ENCODE measurements at regions not wholly inside any gene's neighbourhood (a gene's known extent, or its start where the extent isn't known, plus 50 kb on each side); places are given as distances from the start of the nearest gene placed in this dataset.
"Not testable (repeated sequence)": the region's sequence is repeated elsewhere in the genome, so short reads cannot be mapped to it uniquely, and the experiment has no call there.

GRCh38 chr6:16944596-16944995 is 157.3 kb upstream of the STMND1 start:
- no peak for DNase-seq
- no peaks in the 10 kb centered on the region for H3K4me1 Mint-ChIP-seq
- H3K27ac Mint-ChIP-seq, result no peak overlapping the region
- no peaks in the 10 kb centered on the region for H3K9me3 Mint-ChIP-seq (ENCODE audit: low read depth)
- CTCF ChIA-PET, result interaction anchor here (0.6 kb wide), 1 partner anchor 39 kb away, joined by 3 read pairs; no protein-coding TSS in a partner anchor
- no peaks in the 10 kb centered on the region for H3K36me3 Mint-ChIP-seq
- no peak for ATAC-seq
- H3K27me3 Mint-ChIP-seq, result peaks cover 56% of the 10 kb centered on the region
- no peak overlapping the region for H3K4me3 Mint-ChIP-seq

- H3K9me3 Mint-ChIP-seq (ENCODE audit: low read depth), result no peaks in the 10 kb centered on the region
- no peak for ATAC-seq
- CTCF ChIA-PET, result interaction anchor here (1.3 kb wide), 1 partner anchor 14 kb away, joined by 3 read pairs; no protein-coding TSS in a partner anchor
- no peaks in the 10 kb centered on the region for H3K4me1 Mint-ChIP-seq
- peaks cover 55% of the 10 kb centered on the region for H3K27me3 Mint-ChIP-seq
- H3K27ac Mint-ChIP-seq, result no peak overlapping the region
- H3K4me3 Mint-ChIP-seq, result no peak overlapping the region
- H3K36me3 Mint-ChIP-seq, result no peaks in the 10 kb centered on the region
- DNase-seq, result no peak
Measured at GRCh38 chr6:16939839-16940238, 162.0 kb upstream of the STMND1 start.

GRCh38 chr6:16939351-16939750 is 162.5 kb upstream of the STMND1 start:
- ATAC-seq (no peak), DNase-seq (no peak)
- H3K36me3 Mint-ChIP-seq, result no peaks in the 10 kb centered on the region
- no peaks in the 10 kb centered on the region for H3K9me3 Mint-ChIP-seq (ENCODE audit: low read depth)
- CTCF ChIA-PET, result no interaction called here
- H3K4me3 Mint-ChIP-seq, result no peak overlapping the region
- no peaks in the 10 kb centered on the region for H3K4me1 Mint-ChIP-seq
- peaks cover 55% of the 10 kb centered on the region for H3K27me3 Mint-ChIP-seq
- H3K27ac Mint-ChIP-seq, result no peak overlapping the region

GRCh38 chr6:16936893-16937292 is 165.0 kb upstream of the STMND1 start:
- no peak for DNase-seq

GRCh38 chr6:16933961-16934360 is 167.9 kb upstream of the STMND1 start:
- H3K36me3 Mint-ChIP-seq, result no peaks in the 10 kb centered on the region
- ATAC-seq, result no peak
- no peaks in the 10 kb centered on the region for H3K4me1 Mint-ChIP-seq
- CTCF ChIA-PET, result no interaction called here
- DNase-seq, result no peak
- H3K4me3 Mint-ChIP-seq, result no peak overlapping the region
- H3K9me3 Mint-ChIP-seq (ENCODE audit: low read depth), result peaks cover 2% of the 10 kb centered on the region
- H3K27me3 Mint-ChIP-seq, result peaks cover 48% of the 10 kb centered on the region
- H3K27ac Mint-ChIP-seq, result no peak overlapping the region

More at GRCh38 chr6:16936893-16937292, 165.0 kb upstream of the STMND1 start:
- no peaks in the 10 kb centered on the region for H3K4me1 Mint-ChIP-seq
- CTCF ChIA-PET, result no interaction called here
- peaks cover 56% of the 10 kb centered on the region for H3K27me3 Mint-ChIP-seq
- H3K4me3 Mint-ChIP-seq, result no peak overlapping the region
- no peak for ATAC-seq
- no peaks in the 10 kb centered on the region for H3K36me3 Mint-ChIP-seq
- no peaks in the 10 kb centered on the region for H3K9me3 Mint-ChIP-seq (ENCODE audit: low read depth)
- no peak overlapping the region for H3K27ac Mint-ChIP-seq

- H3K36me3 Mint-ChIP-seq, result no peaks in the 10 kb centered on the region
- H3K27me3 Mint-ChIP-seq, result peaks cover 49% of the 10 kb centered on the region
- ATAC-seq (no peak), DNase-seq (no peak)
- CTCF ChIA-PET, result no interaction called here
- no peak overlapping the region for H3K4me3 Mint-ChIP-seq
- no peaks in the 10 kb centered on the region for H3K4me1 Mint-ChIP-seq
- no peak overlapping the region for H3K27ac Mint-ChIP-seq
- H3K9me3 Mint-ChIP-seq (ENCODE audit: low read depth), result peaks cover 2% of the 10 kb centered on the region
Measured at GRCh38 chr6:16933532-16933931, 168.3 kb upstream of the STMND1 start.

- H3K4me3 Mint-ChIP-seq, result no peak overlapping the region
- CTCF ChIA-PET, result no interaction called here
- H3K4me1 Mint-ChIP-seq, result no peaks in the 10 kb centered on the region
Measured at GRCh38 chr6:16932920-16933319, 168.9 kb upstream of the STMND1 start.

GRCh38 chr6:16931079-16931478 is 169.8 kb upstream of the ATXN1 start:
- not testable (repeated sequence) for H3K27ac Mint-ChIP-seq
- H3K27me3 Mint-ChIP-seq, result peaks cover 50% of the 10 kb centered on the region

More at GRCh38 chr6:16932920-16933319, 168.9 kb upstream of the STMND1 start:
- H3K36me3 Mint-ChIP-seq, result no peaks in the 10 kb centered on the region
- DNase-seq (no peak), ATAC-seq (no peak)
- H3K27me3 Mint-ChIP-seq, result peaks cover 53% of the 10 kb centered on the region
- H3K9me3 Mint-ChIP-seq (ENCODE audit: low read depth), result peaks cover 2% of the 10 kb centered on the region
- H3K27ac Mint-ChIP-seq, result no peak overlapping the region

GRCh38 chr6:16930432-16930831 is 169.2 kb upstream of the ATXN1 start:
- DNase-seq (no peak), ATAC-seq (no peak)
- no peak overlapping the region for H3K4me3 Mint-ChIP-seq
- H3K36me3 Mint-ChIP-seq, result no peaks in the 10 kb centered on the region
- no peaks in the 10 kb centered on the region for H3K4me1 Mint-ChIP-seq
- CTCF ChIA-PET, result no interaction called here
- H3K27ac Mint-ChIP-seq, result no peak overlapping the region
- H3K27me3 Mint-ChIP-seq, result peaks cover 47% of the 10 kb centered on the region
- peaks cover 2% of the 10 kb centered on the region for H3K9me3 Mint-ChIP-seq (ENCODE audit: low read depth)

More at GRCh38 chr6:16931079-16931478, 169.8 kb upstream of the ATXN1 start:
- H3K9me3 Mint-ChIP-seq (ENCODE audit: low read depth); ATAC-seq; CTCF ChIA-PET; H3K4me1 Mint-ChIP-seq; DNase-seq; H3K36me3 Mint-ChIP-seq; H3K4me3 Mint-ChIP-seq: not testable (repeated sequence)

- Mint-ChIP-seq H3K9me3 (ENCODE audit: low read depth) (peaks cover 2% of the 10 kb centered on the region), H3K4me3 (no peak overlapping the region), H3K4me1 (no peaks in the 10 kb centered on the region), H3K27me3 (peaks cover 41% of the 10 kb centered on the region), H3K27ac (no peak overlapping the region), H3K36me3 (no peaks in the 10 kb centered on the region)
- DNase-seq, result no peak
- CTCF ChIA-PET, result no interaction called here
- ATAC-seq, result no peak
Measured at GRCh38 chr6:16929809-16930208, 168.5 kb upstream of the ATXN1 start.

GRCh38 chr6:16928387-16928786 is 167.1 kb upstream of the ATXN1 start:
- no peak for DNase-seq
- Mint-ChIP-seq H3K9me3 (ENCODE audit: low read depth) (peaks cover 2% of the 10 kb centered on the region), H3K27ac (no peak overlapping the region), H3K27me3 (peaks cover 30% of the 10 kb centered on the region), H3K4me3 (no peak overlapping the region), H3K4me1 (no peaks in the 10 kb centered on the region), H3K36me3 (no peaks in the 10 kb centered on the region)
- ATAC-seq, result no peak
- CTCF ChIA-PET, result no interaction called here

GRCh38 chr6:16927205-16927604 is 165.9 kb upstream of the ATXN1 start:
- CTCF ChIA-PET, result no interaction called here
- no peak overlapping the region for H3K4me3 Mint-ChIP-seq

GRCh38 chr6:16925461-16925860 is 164.2 kb upstream of the ATXN1 start:
- no peak overlapping the region for H3K4me3 Mint-ChIP-seq
- DNase-seq (no peak), ATAC-seq (no peak)
- no peaks in the 10 kb centered on the region for H3K36me3 Mint-ChIP-seq
- H3K9me3 Mint-ChIP-seq (ENCODE audit: low read depth), result no peaks in the 10 kb centered on the region
- CTCF ChIA-PET, result no interaction called here
- H3K4me1 Mint-ChIP-seq, result no peaks in the 10 kb centered on the region
- H3K27me3 Mint-ChIP-seq, result peaks cover 27% of the 10 kb centered on the region
- H3K27ac Mint-ChIP-seq, result no peak overlapping the region

More at GRCh38 chr6:16927205-16927604, 165.9 kb upstream of the ATXN1 start:
- H3K27me3 Mint-ChIP-seq, result peaks cover 27% of the 10 kb centered on the region
- H3K36me3 Mint-ChIP-seq, result no peaks in the 10 kb centered on the region
- DNase-seq, result no peak
- H3K4me1 Mint-ChIP-seq, result no peaks in the 10 kb centered on the region
- ATAC-seq, result no peak
- no peak overlapping the region for H3K27ac Mint-ChIP-seq
- H3K9me3 Mint-ChIP-seq (ENCODE audit: low read depth), result peaks cover 2% of the 10 kb centered on the region

- Mint-ChIP-seq H3K9me3 (ENCODE audit: low read depth) (no peaks in the 10 kb centered on the region), H3K27ac (no peak overlapping the region), H3K27me3 (peaks cover 28% of the 10 kb centered on the region), H3K36me3 (no peaks in the 10 kb centered on the region), H3K4me3 (no peak overlapping the region), H3K4me1 (no peaks in the 10 kb centered on the region)
- no peak for ATAC-seq
- DNase-seq, result no peak
- CTCF ChIA-PET, result no interaction called here
Measured at GRCh38 chr6:16922282-16922681, 161.0 kb upstream of the ATXN1 start.
